ENCODE measurements at regions not wholly inside any gene's neighbourhood (a gene's known extent, or its start where the extent isn't known, plus 50 kb on each side); places are given as distances from the start of the nearest gene placed in this dataset.

DNA sequence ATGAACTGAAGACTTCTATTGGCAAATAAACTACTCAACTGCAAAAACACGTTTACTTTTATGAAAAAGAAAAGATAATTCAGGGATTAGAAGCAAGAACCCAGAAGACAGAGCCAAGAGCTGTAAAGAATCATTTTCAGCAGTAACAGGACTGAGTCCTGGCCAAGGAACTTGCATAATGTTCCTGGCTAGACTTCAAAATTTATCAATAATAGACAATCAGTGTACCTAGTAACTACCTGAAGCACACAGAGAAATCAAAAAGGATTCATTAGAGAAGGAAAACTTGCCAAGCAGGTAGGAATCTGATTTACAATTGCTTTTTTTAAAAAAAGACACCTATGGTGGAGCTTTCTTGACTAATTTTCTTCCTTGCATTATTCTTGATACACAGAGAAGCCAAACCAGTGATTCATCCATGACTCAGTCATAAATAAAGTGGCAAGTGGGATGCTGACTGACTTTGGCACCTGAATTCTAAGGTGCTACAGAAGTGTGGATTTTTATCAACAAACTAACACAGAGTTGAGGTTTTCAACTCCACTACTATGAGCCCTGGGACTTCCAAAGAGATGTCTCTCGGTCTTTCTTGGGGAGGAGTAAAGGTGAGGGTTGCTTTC is 281.3 kb downstream of the BMP7 start:
- Mint-ChIP-seq H3K9me3 (peaks cover 34% of the 10 kb centered on the region), H3K27me3 (ENCODE audit: insufficient read depth) (peaks cover 17% of the 10 kb centered on the region), H3K36me3 (ENCODE audit: low read depth) (no peaks in the 10 kb centered on the region), H3K4me3 (no peak overlapping the region), H3K27ac (no peak overlapping the region), H3K4me1 (peaks cover 4% of the 10 kb centered on the region)
- WGBS, 2 experiments (ENCODE audit: insufficient coverage in 1 of 2, insufficient read length in 1 of 2) = 100% methylated on average over 1 of the region's 2 CpGs; no CpG with 5 or more reads in 1 of the 2 experiments
- Histone ChIP-seq H3K9ac (ENCODE audit: extremely low read depth, low read length, poor library complexity, severe bottlenecking) (no peak overlapping the region), H3K9me3 (ENCODE audit: control insufficient read depth, low read length) (peaks cover 20% of the 10 kb centered on the region), H3K36me3 (ENCODE audit: control insufficient read depth, insufficient read depth, low read length) (no peaks in the 10 kb centered on the region), H3K27me3 (ENCODE audit: control insufficient read depth, insufficient read depth, low read length, poor library complexity, severe bottlenecking) (peaks cover 7% of the 10 kb centered on the region), H3K27ac (ENCODE audit: low read depth, low read length) (no peak overlapping the region), H3K4me1 (ENCODE audit: control insufficient read depth, insufficient read depth, low read length) (no peaks in the 10 kb centered on the region), H3K4me3 (ENCODE audit: low read length) (no peak overlapping the region)
- no peak for DNase-seq
- TF ChIP-seq CTCF (conservative IDR thresholded peaks at IDR 0.05) = no peak

GRCh38 chr20:56986476-56986875 is 280.0 kb downstream of the BMP7 start:
- no peaks in the 10 kb centered on the region for H3K36me3 Mint-ChIP-seq (ENCODE audit: low read depth)
- H3K9ac ChIP-seq (ENCODE audit: extremely low read depth, low read length, poor library complexity, severe bottlenecking) = no peak overlapping the region
- TF ChIP-seq CTCF (conservative IDR thresholded peaks at IDR 0.05) = no peak
- H3K4me3 ChIP-seq (ENCODE audit: low read length) = no peak overlapping the region
- no peaks in the 10 kb centered on the region for H3K36me3 ChIP-seq (ENCODE audit: control insufficient read depth, insufficient read depth, low read length)
- H3K27ac ChIP-seq (ENCODE audit: low read depth, low read length) = no peak overlapping the region
- H3K27me3 Mint-ChIP-seq (ENCODE audit: insufficient read depth) = peaks cover 13% of the 10 kb centered on the region
- WGBS, 2 experiments (ENCODE audit: insufficient coverage in 1 of 2, insufficient read length in 1 of 2) = 100% methylated on average over 1 of the region's 1 CpG; no CpG with 5 or more reads in 1 of the 2 experiments
- DNase-seq = no peak
- H3K27me3 ChIP-seq (ENCODE audit: control insufficient read depth, insufficient read depth, low read length, poor library complexity, severe bottlenecking) = peaks cover 7% of the 10 kb centered on the region
- H3K4me1 Mint-ChIP-seq = peaks cover 4% of the 10 kb centered on the region
- H3K4me3 Mint-ChIP-seq = no peak overlapping the region
- H3K9me3 Mint-ChIP-seq = peaks cover 34% of the 10 kb centered on the region
- H3K9me3 ChIP-seq (ENCODE audit: control insufficient read depth, low read length) = peaks cover 20% of the 10 kb centered on the region
- no peaks in the 10 kb centered on the region for H3K4me1 ChIP-seq (ENCODE audit: control insufficient read depth, insufficient read depth, low read length)
- no peak overlapping the region for H3K27ac Mint-ChIP-seq

DNA sequence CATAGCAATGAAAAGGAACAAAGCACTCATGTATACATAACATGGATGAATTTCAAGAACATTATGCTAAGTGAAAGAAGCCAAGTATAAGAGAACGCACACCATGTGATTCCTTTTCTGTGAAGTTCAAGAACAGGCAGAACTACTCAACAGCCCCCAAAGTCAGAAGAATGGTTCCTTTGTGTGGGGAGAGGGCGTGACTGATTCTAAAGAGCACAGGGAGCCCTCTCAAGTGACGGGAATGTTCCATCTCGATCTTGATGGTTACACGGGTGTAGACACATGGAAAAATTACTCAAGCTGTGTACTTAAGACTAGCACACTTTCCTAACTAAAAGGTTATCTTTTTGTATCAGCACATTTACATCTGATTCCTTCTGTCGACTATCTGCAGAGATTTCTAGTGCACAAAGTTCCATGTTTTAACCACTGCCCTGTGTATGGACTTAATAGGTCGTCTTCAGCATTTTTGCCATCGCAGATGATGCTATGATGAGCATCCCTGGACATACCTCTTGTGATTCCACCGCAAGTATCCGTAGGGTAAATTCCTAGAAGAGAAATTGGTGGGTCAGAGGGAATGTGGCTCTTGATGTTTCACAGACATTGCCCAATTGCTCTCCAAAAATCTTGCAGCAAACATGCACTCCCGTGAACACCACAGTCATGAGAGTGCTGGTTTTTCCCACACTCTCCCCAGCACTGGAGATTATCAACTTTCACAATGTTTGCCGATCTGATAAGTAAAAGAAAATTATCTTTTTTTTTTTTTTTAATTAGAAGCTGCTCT is 279.3 kb downstream of the BMP7 start:
- Histone ChIP-seq H3K4me3 (ENCODE audit: low read length) (no peak overlapping the region), H3K4me1 (ENCODE audit: control insufficient read depth, insufficient read depth, low read length) (no peaks in the 10 kb centered on the region), H3K36me3 (ENCODE audit: control insufficient read depth, insufficient read depth, low read length) (no peaks in the 10 kb centered on the region), H3K9me3 (ENCODE audit: control insufficient read depth, low read length) (peaks cover 20% of the 10 kb centered on the region), H3K27me3 (ENCODE audit: control insufficient read depth, insufficient read depth, low read length, poor library complexity, severe bottlenecking) (peaks cover 7% of the 10 kb centered on the region), H3K9ac (ENCODE audit: extremely low read depth, low read length, poor library complexity, severe bottlenecking) (no peak overlapping the region), H3K27ac (ENCODE audit: low read depth, low read length) (no peak overlapping the region)
- WGBS, 2 experiments (ENCODE audit: insufficient coverage in 1 of 2, insufficient read length in 1 of 2) = 85 to 88% methylated on average over 11 of the region's 12 CpGs
- peaks cover 34% of the 10 kb centered on the region for H3K9me3 Mint-ChIP-seq
- H3K4me3 Mint-ChIP-seq = no peak overlapping the region
- TF ChIP-seq CTCF (conservative IDR thresholded peaks at IDR 0.05) = no peak
- peaks cover 4% of the 10 kb centered on the region for H3K4me1 Mint-ChIP-seq
- no peak for DNase-seq
- H3K36me3 Mint-ChIP-seq (ENCODE audit: low read depth) = no peaks in the 10 kb centered on the region
- peaks cover 13% of the 10 kb centered on the region for H3K27me3 Mint-ChIP-seq (ENCODE audit: insufficient read depth)
- H3K27ac Mint-ChIP-seq = no peak overlapping the region

All from endodermal cell (in vitro differentiated cells).